ENCODE measurements at regions not wholly inside any gene's neighbourhood (a gene's known extent, or its start where the extent isn't known, plus 50 kb on each side); places are given as distances from the start of the nearest gene placed in this dataset.

GRCh38 chr5:74409166-74409706 lies 231.3 kb downstream of the ENC1 start:
- no peaks in the 10 kb centered on the region for H3K4me1 ChIP-seq
- H3K36me3 ChIP-seq = no peaks in the 10 kb centered on the region
- no peaks in the 10 kb centered on the region for H3K9me3 ChIP-seq
- intact Hi-C loops (cut with DNase I; ENCODE audit: low total_unique reads) = no loop called here
- no peaks in the 10 kb centered on the region for H3K27me3 ChIP-seq
- TF ChIP-seq CTCF (IDR thresholded peaks at IDR 0.05) = no peak
- H3K4me3 ChIP-seq = no peak overlapping the region
- no peak for DNase-seq
- H3K27ac ChIP-seq = no peak overlapping the region

GRCh38 chr5:74408150-74409043 lies 232.1 kb downstream of the ENC1 start:
- TF ChIP-seq POLR2A (IDR thresholded peaks at IDR 0.05) (no peak), CTCF (IDR thresholded peaks at IDR 0.05) (no peak)
- no peak overlapping the region for H3K27ac ChIP-seq
- intact Hi-C loops (cut with DNase I; ENCODE audit: low total_unique reads) = no loop called here
- no peaks in the 10 kb centered on the region for H3K27me3 ChIP-seq
- DNase-seq = no peak
- no peaks in the 10 kb centered on the region for H3K4me1 ChIP-seq
- no peak overlapping the region for H3K4me3 ChIP-seq
- no peaks in the 10 kb centered on the region for H3K36me3 ChIP-seq
- H3K9me3 ChIP-seq = no peaks in the 10 kb centered on the region

- no peak overlapping the region for H3K4me3 ChIP-seq
- intact Hi-C loops (cut with DNase I; ENCODE audit: low total_unique reads) = no loop called here
- H3K4me1 ChIP-seq = no peaks in the 10 kb centered on the region
- H3K27me3 ChIP-seq = no peaks in the 10 kb centered on the region
- no peaks in the 10 kb centered on the region for H3K9me3 ChIP-seq
- H3K27ac ChIP-seq = no peak overlapping the region
- DNase-seq = no peak
- no peak for TF ChIP-seq CTCF (IDR thresholded peaks at IDR 0.05)
- no peak for TF ChIP-seq POLR2A (IDR thresholded peaks at IDR 0.05)
- no peaks in the 10 kb centered on the region for H3K36me3 ChIP-seq
Observed at GRCh38 chr5:74407701-74408100, 232.8 kb downstream of the ENC1 start.

- no peaks in the 10 kb centered on the region for H3K9me3 ChIP-seq
- no peaks in the 10 kb centered on the region for H3K36me3 ChIP-seq
- H3K27me3 ChIP-seq = no peaks in the 10 kb centered on the region
- no peaks in the 10 kb centered on the region for H3K4me1 ChIP-seq
- no peak overlapping the region for H3K27ac ChIP-seq
- H3K4me3 ChIP-seq = no peak overlapping the region
- intact Hi-C loops (cut with DNase I; ENCODE audit: low total_unique reads) = no loop called here
- TF ChIP-seq CTCF (IDR thresholded peaks at IDR 0.05) = no peak
- TF ChIP-seq POLR2A (IDR thresholded peaks at IDR 0.05) = no peak
- DNase-seq = no peak
Observed at GRCh38 chr5:74406844-74407243, 233.7 kb downstream of the ENC1 start.

GRCh38 chr5:74405593-74405992 lies 234.9 kb downstream of the ENC1 start:
- no peak overlapping the region for H3K4me3 ChIP-seq
- H3K27ac ChIP-seq = no peak overlapping the region
- TF ChIP-seq CTCF (IDR thresholded peaks at IDR 0.05) = no peak
- no peak for DNase-seq
- no peaks in the 10 kb centered on the region for H3K36me3 ChIP-seq
- H3K4me1 ChIP-seq = no peaks in the 10 kb centered on the region
- intact Hi-C loops (cut with DNase I; ENCODE audit: low total_unique reads) = no loop called here
- H3K9me3 ChIP-seq = no peaks in the 10 kb centered on the region
- H3K27me3 ChIP-seq = no peaks in the 10 kb centered on the region

Measured in uterus (tissue), 3 donors.